ENCODE measurements at regions not wholly inside any gene's neighbourhood (a gene's known extent, or its start where the extent isn't known, plus 50 kb on each side); places are given as distances from the start of the nearest gene placed in this dataset.
A peak's percentile ranks its signal among the peaks of the same experiment; 100 is the strongest.
"Not testable (repeated sequence)": the region's sequence is repeated elsewhere in the genome, so short reads cannot be mapped to it uniquely, and the experiment has no call there.

GRCh38 chr17:83204230-83204725 is 124.9 kb downstream of the METRNL start:
- DNase-seq (ENCODE audit: low read depth): no peak

DNA sequence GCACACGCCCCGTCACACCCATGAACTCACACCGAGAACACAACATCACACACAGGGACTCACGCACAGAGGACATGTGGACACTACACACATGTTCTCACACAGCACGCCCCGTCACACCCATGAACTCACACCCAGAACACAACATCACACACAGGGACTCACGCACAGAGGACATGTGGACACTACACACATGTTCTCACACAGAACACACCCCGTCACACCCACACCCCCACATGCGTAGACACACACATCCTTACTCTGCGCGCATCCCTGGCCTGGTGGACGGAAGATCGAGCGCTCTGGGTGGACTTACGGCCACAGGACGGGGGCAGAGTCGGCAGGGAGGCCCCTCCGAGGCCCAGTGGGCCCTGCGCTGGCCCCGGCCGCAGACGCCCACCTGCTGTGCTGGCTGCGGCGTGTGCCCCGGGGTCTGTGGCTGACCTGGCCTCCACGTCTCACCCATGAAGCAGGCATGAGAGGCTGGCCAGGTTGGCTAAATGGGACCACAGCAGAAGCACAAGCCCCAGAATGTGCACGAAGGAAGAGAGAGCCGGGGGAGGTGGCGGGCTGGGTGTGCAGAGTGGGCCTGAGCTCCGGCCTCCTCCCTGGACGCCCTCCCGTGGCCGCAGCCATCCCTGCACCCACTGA is 125.5 kb downstream of the METRNL start:
- DNase-seq (ENCODE audit: low read depth): not testable (repeated sequence)

DNA sequence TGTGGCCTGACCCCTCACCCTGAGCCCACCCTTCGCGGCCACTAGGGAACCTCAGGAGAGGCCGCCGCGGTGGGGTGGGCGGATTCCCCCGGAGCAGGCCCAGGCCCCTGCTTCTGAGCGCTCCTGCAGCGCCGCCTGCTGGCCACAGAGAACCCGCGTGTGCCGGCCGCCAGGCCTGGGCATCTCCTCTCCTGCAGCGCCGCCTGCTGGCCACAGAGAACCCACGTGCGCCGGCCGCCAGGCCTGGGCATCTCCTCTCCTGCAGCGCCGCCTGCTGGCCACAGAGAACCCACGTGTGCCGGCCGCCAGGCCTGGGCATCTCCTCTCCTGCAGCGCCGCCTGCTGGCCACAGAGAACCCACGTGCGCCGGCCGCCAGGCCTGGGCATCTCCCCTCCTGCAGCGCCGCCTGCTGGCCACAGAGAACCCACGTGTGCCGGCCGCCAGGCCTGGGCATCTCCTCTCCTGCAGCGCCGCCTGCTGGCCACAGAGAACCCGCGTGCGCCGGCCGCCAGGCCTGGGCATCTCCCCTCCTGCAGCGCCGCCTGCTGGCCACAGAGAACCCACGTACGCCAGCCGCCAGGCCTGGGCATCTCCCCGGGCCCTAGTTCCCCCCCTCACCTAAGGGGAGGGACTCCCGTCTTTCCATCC is 126.1 kb downstream of the METRNL start:
- DNase-seq (ENCODE audit: low read depth): peak; percentile 45

GRCh38 chr17:83206036-83206394 is 126.6 kb downstream of the METRNL start:
- not testable (repeated sequence) for DNase-seq (ENCODE audit: low read depth)

GRCh38 chr17:83206819-83207588 is 127.6 kb downstream of the METRNL start:
- not testable (repeated sequence) for DNase-seq (ENCODE audit: low read depth)

DNA sequence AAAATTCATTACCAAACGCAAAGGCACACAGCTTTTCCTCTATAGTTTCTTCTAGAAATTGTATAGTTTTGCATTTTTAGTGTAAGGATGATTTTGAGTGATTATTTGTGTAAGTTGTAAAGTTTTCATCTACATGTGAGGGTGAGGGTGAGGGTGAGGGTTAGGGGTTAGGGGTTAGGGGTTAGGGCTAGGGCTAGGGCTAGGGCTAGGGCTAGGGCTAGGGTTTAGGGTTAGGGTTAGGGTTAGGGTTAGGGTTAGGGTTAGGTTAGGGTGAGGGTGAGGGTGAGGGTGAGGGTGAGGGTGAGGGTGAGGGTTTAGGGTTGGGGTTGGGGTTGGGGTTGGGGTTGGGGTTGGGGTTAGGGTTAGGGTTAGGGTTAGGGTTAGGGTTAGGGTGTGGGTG is 167.6 kb downstream of the METRNL start:
- DNase-seq (ENCODE audit: low read depth): not testable (repeated sequence)
